ENCODE measurements at regions not wholly inside any gene's neighbourhood (a gene's known extent, or its start where the extent isn't known, plus 50 kb on each side); places are given as distances from the start of the nearest gene placed in this dataset.

- DNase-seq: no peak
- no peak overlapping the region for H3K23ac ChIP-seq (ENCODE audit: low read length)
- no peak overlapping the region for H2AFZ ChIP-seq (ENCODE audit: insufficient read depth, low read length, poor library complexity)
- no peak overlapping the region for H3K4me3 ChIP-seq (ENCODE audit: low read depth, low read length)
- H2AK5ac ChIP-seq (ENCODE audit: low read length): no peak overlapping the region
- no peaks in the 10 kb centered on the region for H3K79me1 ChIP-seq (ENCODE audit: low read length)
- no peak overlapping the region for H3K4ac ChIP-seq (ENCODE audit: low read depth, low read length)
- no peak overlapping the region for H4K91ac ChIP-seq (ENCODE audit: low read depth, low read length)
- H2BK120ac ChIP-seq (ENCODE audit: insufficient read depth, low read length, poor library complexity): no peak overlapping the region
- WGBS (ENCODE audit: extremely low coverage, insufficient coverage, insufficient read length): 100% methylated on average over 1 of the region's 1 CpG
- peaks cover 9% of the 10 kb centered on the region for H3K9me3 ChIP-seq (ENCODE audit: insufficient read depth, low read depth, low read length)
- H4K12ac ChIP-seq (ENCODE audit: low read depth, low read length): no peak overlapping the region
- no peak overlapping the region for H3K27ac ChIP-seq (ENCODE audit: low read depth, low read length)
- H3K27me3 ChIP-seq (ENCODE audit: insufficient read depth, low read length): no peaks in the 10 kb centered on the region
- no peaks in the 10 kb centered on the region for H3K4me1 ChIP-seq (ENCODE audit: control insufficient read depth in 1 of 2, insufficient read depth in 2 of 2, low read length in 2 of 2)
- H3K36me3 ChIP-seq (ENCODE audit: control insufficient read depth in 1 of 2, insufficient read depth in 2 of 2, low read length in 2 of 2): no peaks in the 10 kb centered on the region
- H4K8ac ChIP-seq (ENCODE audit: low read depth, low read length): no peak overlapping the region
- H3K14ac ChIP-seq (ENCODE audit: low read length): no peak overlapping the region
- no peak overlapping the region for H3K9ac ChIP-seq (ENCODE audit: low read length)
- H2BK5ac ChIP-seq (ENCODE audit: low read depth, low read length, poor library complexity): no peak overlapping the region
- H3K18ac ChIP-seq (ENCODE audit: low read length): no peak overlapping the region
- H3K79me2 ChIP-seq (ENCODE audit: control insufficient read depth, insufficient read depth, low read length, poor library complexity): no peaks in the 10 kb centered on the region
- H3K4me2 ChIP-seq (ENCODE audit: low read length): no peak overlapping the region
- H2BK12ac ChIP-seq (ENCODE audit: low read length): no peak overlapping the region
Observed at GRCh38 chr2:7765236-7765635, 848.0 kb downstream of the RNF144A start.

- Histone ChIP-seq H4K91ac (ENCODE audit: low read depth, low read length) (no peak overlapping the region), H3K9me3 (ENCODE audit: insufficient read depth, low read depth, low read length) (peaks cover 9% of the 10 kb centered on the region), H4K8ac (ENCODE audit: low read depth, low read length) (no peak overlapping the region), H3K4me3 (ENCODE audit: low read depth, low read length) (no peak overlapping the region), H2AK5ac (ENCODE audit: low read length) (no peak overlapping the region), H4K12ac (ENCODE audit: low read depth, low read length) (no peak overlapping the region), H3K9ac (ENCODE audit: low read length) (no peak overlapping the region), H3K79me1 (ENCODE audit: low read length) (no peaks in the 10 kb centered on the region), H2AFZ (ENCODE audit: insufficient read depth, low read length, poor library complexity) (no peak overlapping the region), H3K4ac (ENCODE audit: low read depth, low read length) (no peak overlapping the region), H3K4me1 (ENCODE audit: control insufficient read depth in 1 of 2, insufficient read depth in 2 of 2, low read length in 2 of 2) (no peaks in the 10 kb centered on the region), H3K4me2 (ENCODE audit: low read length) (no peak overlapping the region), H3K79me2 (ENCODE audit: control insufficient read depth, insufficient read depth, low read length, poor library complexity) (no peaks in the 10 kb centered on the region), H2BK12ac (ENCODE audit: low read length) (no peak overlapping the region), H3K18ac (ENCODE audit: low read length) (no peak overlapping the region), H2BK5ac (ENCODE audit: low read depth, low read length, poor library complexity) (no peak overlapping the region), H3K36me3 (ENCODE audit: control insufficient read depth in 1 of 2, insufficient read depth in 2 of 2, low read length in 2 of 2) (no peaks in the 10 kb centered on the region), H3K27ac (ENCODE audit: low read depth, low read length) (no peak overlapping the region), H3K23ac (ENCODE audit: low read length) (no peak overlapping the region), H3K14ac (ENCODE audit: low read length) (no peak overlapping the region), H2BK120ac (ENCODE audit: insufficient read depth, low read length, poor library complexity) (no peak overlapping the region), H3K27me3 (ENCODE audit: insufficient read depth, low read length) (no peaks in the 10 kb centered on the region)
- no peak for DNase-seq
- no CpG with 5 or more reads among the region's 8 CpGs for WGBS (ENCODE audit: extremely low coverage, insufficient coverage, insufficient read length)
Observed at GRCh38 chr2:7766088-7766722, 849.0 kb downstream of the RNF144A start.

- no peak for DNase-seq
- H3K18ac ChIP-seq (ENCODE audit: low read length): no peak overlapping the region
- peaks cover 9% of the 10 kb centered on the region for H3K9me3 ChIP-seq (ENCODE audit: insufficient read depth, low read depth, low read length)
- H2AFZ ChIP-seq (ENCODE audit: insufficient read depth, low read length, poor library complexity): no peak overlapping the region
- no peaks in the 10 kb centered on the region for H3K4me1 ChIP-seq (ENCODE audit: control insufficient read depth in 1 of 2, insufficient read depth in 2 of 2, low read length in 2 of 2)
- H2BK5ac ChIP-seq (ENCODE audit: low read depth, low read length, poor library complexity): no peak overlapping the region
- no peak overlapping the region for H4K12ac ChIP-seq (ENCODE audit: low read depth, low read length)
- no peak overlapping the region for H3K4me3 ChIP-seq (ENCODE audit: low read depth, low read length)
- H4K8ac ChIP-seq (ENCODE audit: low read depth, low read length): no peak overlapping the region
- WGBS (ENCODE audit: extremely low coverage, insufficient coverage, insufficient read length): no CpG with 5 or more reads among the region's 26 CpGs
- H2BK120ac ChIP-seq (ENCODE audit: insufficient read depth, low read length, poor library complexity): no peak overlapping the region
- no peak overlapping the region for H3K9ac ChIP-seq (ENCODE audit: low read length)
- H3K4ac ChIP-seq (ENCODE audit: low read depth, low read length): no peak overlapping the region
- H3K79me1 ChIP-seq (ENCODE audit: low read length): no peaks in the 10 kb centered on the region
- no peak overlapping the region for H3K4me2 ChIP-seq (ENCODE audit: low read length)
- no peak overlapping the region for H2BK12ac ChIP-seq (ENCODE audit: low read length)
- H3K27ac ChIP-seq (ENCODE audit: low read depth, low read length): no peak overlapping the region
- no peaks in the 10 kb centered on the region for H3K27me3 ChIP-seq (ENCODE audit: insufficient read depth, low read length)
- no peak overlapping the region for H2AK5ac ChIP-seq (ENCODE audit: low read length)
- H3K79me2 ChIP-seq (ENCODE audit: control insufficient read depth, insufficient read depth, low read length, poor library complexity): no peaks in the 10 kb centered on the region
- no peak overlapping the region for H3K14ac ChIP-seq (ENCODE audit: low read length)
- no peak overlapping the region for H4K91ac ChIP-seq (ENCODE audit: low read depth, low read length)
- no peak overlapping the region for H3K23ac ChIP-seq (ENCODE audit: low read length)
- no peaks in the 10 kb centered on the region for H3K36me3 ChIP-seq (ENCODE audit: control insufficient read depth in 1 of 2, insufficient read depth in 2 of 2, low read length in 2 of 2)
Observed at GRCh38 chr2:7766978-7767565, 849.9 kb downstream of the RNF144A start.

GRCh38 chr2:7767902-7768301, 850.7 kb downstream of the RNF144A start:
- no CpG with 5 or more reads among the region's 4 CpGs for WGBS (ENCODE audit: extremely low coverage, insufficient coverage, insufficient read length)

More at GRCh38 chr2:7767902-7768301, 850.7 kb downstream of the RNF144A start:
- Histone ChIP-seq H2BK12ac (ENCODE audit: low read length) (no peak overlapping the region), H3K4me1 (ENCODE audit: control insufficient read depth in 1 of 2, insufficient read depth in 2 of 2, low read length in 2 of 2) (no peaks in the 10 kb centered on the region), H3K4ac (ENCODE audit: low read depth, low read length) (no peak overlapping the region), H3K18ac (ENCODE audit: low read length) (no peak overlapping the region), H3K4me2 (ENCODE audit: low read length) (no peak overlapping the region), H3K9me3 (ENCODE audit: insufficient read depth, low read depth, low read length) (peaks cover 9% of the 10 kb centered on the region), H3K79me1 (ENCODE audit: low read length) (no peaks in the 10 kb centered on the region), H2BK120ac (ENCODE audit: insufficient read depth, low read length, poor library complexity) (no peak overlapping the region), H2AFZ (ENCODE audit: insufficient read depth, low read length, poor library complexity) (no peak overlapping the region), H4K12ac (ENCODE audit: low read depth, low read length) (no peak overlapping the region), H3K9ac (ENCODE audit: low read length) (no peak overlapping the region), H4K91ac (ENCODE audit: low read depth, low read length) (no peak overlapping the region), H3K14ac (ENCODE audit: low read length) (no peak overlapping the region), H4K8ac (ENCODE audit: low read depth, low read length) (no peak overlapping the region), H3K36me3 (ENCODE audit: control insufficient read depth in 1 of 2, insufficient read depth in 2 of 2, low read length in 2 of 2) (no peaks in the 10 kb centered on the region), H2BK5ac (ENCODE audit: low read depth, low read length, poor library complexity) (no peak overlapping the region), H3K79me2 (ENCODE audit: control insufficient read depth, insufficient read depth, low read length, poor library complexity) (no peaks in the 10 kb centered on the region), H3K23ac (ENCODE audit: low read length) (no peak overlapping the region), H3K27me3 (ENCODE audit: insufficient read depth, low read length) (no peaks in the 10 kb centered on the region), H3K27ac (ENCODE audit: low read depth, low read length) (no peak overlapping the region), H3K4me3 (ENCODE audit: low read depth, low read length) (peak overlapping the region; percentile 20), H2AK5ac (ENCODE audit: low read length) (no peak overlapping the region)
- no peak for DNase-seq

Measured in trophoblast cell (in vitro differentiated cells and primary cell).